Fibroblast of pulmonary artery (primary cell): ENCODE measurements at regions not wholly inside any gene's neighbourhood (a gene's known extent, or its start where the extent isn't known, plus 50 kb on each side); places are given as distances from the start of the nearest gene placed in this dataset.
A peak's percentile ranks its signal among the peaks of the same experiment; 100 is the strongest.

Source experiments
- DNase-seq: peaks from one replicate; pipeline ENCODE4 v3.0.0-alpha.2; 2010; ENCODE audit warnings: low read depth
- H3K4me3 ChIP-seq: replicated peaks from 2 replicates; pipeline ENCODE4 v1.5.1; 2011; ENCODE audit warnings: low read depth, mild to moderate bottlenecking, control low read depth, low read length, moderate library complexity
- TF ChIP-seq, protein P1 (sequence below): IDR thresholded peaks from 2 replicates; pipeline ENCODE4 v1.5.1; 2011; ENCODE audit warnings: mild to moderate bottlenecking, control low read depth, low read length, inconsistent platforms; ENCODE audit errors: missing control alignments

DNA sequence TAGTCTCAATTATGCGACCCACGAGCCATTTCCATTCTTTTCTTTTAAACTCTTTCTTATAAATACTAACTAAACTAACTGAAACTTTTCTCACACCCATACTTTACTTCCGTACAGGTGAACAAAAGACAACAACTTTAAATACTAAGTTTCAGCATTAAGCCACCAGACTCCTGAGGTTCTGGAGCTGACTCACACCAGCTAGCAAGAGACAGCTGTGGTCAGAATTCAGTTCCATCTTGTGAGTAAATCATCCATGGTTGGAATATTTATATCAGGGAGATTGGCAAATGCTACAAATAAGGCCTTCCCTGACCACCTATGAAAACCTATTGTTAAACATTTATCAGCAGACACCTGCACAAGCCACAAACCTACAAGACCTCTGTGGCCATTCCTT is 897.0 kb downstream of the EFNB2 start:
- TF ChIP-seq, protein P1, sequence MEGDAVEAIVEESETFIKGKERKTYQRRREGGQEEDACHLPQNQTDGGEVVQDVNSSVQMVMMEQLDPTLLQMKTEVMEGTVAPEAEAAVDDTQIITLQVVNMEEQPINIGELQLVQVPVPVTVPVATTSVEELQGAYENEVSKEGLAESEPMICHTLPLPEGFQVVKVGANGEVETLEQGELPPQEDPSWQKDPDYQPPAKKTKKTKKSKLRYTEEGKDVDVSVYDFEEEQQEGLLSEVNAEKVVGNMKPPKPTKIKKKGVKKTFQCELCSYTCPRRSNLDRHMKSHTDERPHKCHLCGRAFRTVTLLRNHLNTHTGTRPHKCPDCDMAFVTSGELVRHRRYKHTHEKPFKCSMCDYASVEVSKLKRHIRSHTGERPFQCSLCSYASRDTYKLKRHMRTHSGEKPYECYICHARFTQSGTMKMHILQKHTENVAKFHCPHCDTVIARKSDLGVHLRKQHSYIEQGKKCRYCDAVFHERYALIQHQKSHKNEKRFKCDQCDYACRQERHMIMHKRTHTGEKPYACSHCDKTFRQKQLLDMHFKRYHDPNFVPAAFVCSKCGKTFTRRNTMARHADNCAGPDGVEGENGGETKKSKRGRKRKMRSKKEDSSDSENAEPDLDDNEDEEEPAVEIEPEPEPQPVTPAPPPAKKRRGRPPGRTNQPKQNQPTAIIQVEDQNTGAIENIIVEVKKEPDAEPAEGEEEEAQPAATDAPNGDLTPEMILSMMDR = no peak
- DNase-seq = no peak
- H3K4me3 ChIP-seq = no peak overlapping the region

DNA sequence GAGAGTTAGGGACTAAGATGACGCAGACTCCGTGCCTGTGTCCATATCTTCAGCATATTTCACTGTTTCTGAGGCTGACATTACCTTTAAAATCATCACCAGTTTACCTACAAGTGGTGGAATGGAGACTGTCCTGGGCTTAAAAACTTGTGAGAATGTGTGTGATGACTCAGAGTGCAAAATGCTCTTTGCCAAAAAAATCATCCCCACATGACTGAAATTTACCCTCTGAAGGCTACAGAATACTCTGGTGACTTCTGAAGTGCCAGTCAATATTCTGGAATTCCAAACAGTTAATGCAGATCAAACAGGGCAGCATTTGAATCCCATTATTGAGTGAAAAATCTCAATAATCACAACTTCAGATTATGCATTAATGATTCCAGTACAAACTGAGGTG is 901.4 kb downstream of the EFNB2 start:
- no peak for DNase-seq
- no peak overlapping the region for H3K4me3 ChIP-seq
- TF ChIP-seq, protein P1 = no peak

DNA sequence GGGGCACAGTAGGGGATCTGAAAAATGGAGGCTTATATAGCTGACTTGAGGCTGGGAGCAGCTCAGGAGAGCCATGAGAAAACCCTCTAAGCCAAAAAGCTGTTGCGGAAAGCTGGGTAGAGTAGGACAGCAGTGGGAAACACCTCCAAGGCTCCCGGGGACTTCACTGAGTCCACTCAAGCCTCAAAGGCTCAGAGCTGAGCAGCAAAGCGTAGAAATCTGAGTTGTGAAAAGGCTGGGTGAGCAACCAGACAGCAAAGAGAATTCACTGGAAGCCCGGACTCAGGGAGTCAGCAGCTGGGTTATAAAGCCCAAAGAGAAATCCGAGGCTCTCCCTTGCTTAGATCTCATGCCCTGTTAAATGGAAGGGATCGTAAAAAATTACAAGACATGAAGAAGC is 905.0 kb downstream of the EFNB2 start:
- TF ChIP-seq, protein P1 = no peak
- DNase-seq = no peak
- no peak overlapping the region for H3K4me3 ChIP-seq

DNA sequence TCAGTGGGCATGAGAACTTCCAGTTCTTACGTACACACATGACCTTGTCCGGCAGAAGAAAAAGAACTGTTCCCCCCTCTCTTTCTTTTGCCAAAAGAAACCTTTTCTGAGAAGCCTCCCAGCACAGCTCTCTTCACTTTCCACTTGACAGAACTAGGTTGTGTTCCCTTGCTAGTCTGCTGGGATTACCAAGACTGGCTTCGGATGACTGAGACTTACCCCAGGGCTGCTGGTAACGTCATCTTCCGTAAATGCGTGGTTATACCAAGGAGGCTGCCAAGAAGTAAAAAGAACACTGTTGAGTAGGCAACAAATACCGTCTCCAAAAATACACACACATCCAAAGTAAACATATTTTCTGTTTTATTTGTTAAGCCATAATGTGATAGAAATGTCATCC is 908.2 kb downstream of the EFNB2 start:
- TF ChIP-seq, protein P1 = no peak
- no peak overlapping the region for H3K4me3 ChIP-seq
- DNase-seq = peak; percentile 21

DNA sequence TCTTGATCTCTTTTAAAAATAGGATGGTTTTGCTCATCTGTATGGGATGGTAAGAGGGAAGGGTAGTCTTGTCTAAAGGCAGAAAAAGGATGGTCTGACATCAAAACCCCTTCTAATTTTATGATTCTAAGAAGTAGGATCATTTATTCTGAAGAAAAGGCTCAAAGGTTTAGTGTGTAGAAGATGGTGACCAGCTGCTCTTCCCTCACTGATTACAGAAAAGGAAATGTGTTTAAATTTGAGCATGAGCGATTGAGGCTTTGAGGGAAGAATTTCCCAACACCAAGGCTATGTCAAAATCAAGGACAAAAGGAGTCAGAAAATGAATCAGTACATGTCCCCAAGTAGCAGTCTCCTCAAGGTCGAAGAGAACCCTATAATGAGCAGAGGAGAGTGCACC is 909.8 kb downstream of the EFNB2 start:
- no peak for DNase-seq
- H3K4me3 ChIP-seq = no peak overlapping the region
- TF ChIP-seq, protein P1 = no peak

DNA sequence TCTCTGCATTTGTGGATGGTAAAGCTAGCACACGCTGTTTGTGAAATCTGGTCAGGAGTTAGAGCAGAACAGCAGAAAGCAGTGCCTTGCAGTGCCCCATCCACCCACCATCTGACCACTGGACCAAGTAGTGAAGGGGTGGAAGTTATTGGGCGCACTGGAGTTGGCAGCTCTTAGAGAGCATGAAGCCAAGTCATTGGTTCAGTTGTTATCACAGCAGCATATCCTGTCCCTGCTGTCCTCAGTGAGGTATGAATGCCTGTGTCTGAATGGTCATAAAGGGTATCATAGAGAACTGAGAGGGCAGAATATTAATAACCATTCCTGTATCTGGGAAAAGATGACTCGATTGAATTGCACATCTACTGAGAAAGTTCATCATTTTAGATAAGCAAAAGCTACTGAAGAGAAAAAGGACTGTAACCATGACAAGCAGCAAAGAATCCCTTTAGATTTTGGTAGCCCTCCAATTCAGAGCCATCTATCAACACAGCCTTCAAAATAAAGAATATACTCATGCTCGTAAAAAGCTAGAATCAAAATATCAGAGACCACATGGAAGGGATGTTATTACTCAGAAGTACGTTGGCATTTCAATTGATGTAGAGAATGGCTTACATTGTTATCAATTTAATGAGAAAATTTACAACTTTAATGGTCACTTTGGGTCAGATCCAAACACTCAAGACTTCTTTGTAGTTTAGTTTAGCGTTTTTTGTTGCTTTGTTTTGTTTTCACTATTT is 919.0 kb downstream of the EFNB2 start:
- TF ChIP-seq, protein P1 = no peak
- H3K4me3 ChIP-seq = no peak overlapping the region
- no peak for DNase-seq

DNA sequence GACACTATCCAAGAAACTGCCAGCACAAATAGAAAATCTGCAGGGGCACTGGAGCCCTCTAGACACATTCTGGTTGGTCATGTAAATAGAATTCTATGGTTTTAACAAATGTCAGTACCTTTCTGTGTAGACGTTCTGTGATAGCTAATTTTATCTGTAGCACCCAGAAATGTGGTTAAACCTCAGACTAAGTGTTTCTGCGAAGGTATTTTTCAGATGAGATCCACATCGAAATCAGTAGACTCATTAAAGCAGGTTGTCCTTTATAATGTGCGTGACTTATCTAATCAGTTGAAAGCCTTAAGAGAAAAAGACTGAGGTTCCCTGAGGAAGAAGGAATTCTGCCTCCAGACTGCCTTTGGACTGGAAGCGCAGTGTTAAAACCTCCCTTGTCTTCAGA is 922.9 kb downstream of the EFNB2 start:
- TF ChIP-seq, protein P1 = no peak
- H3K4me3 ChIP-seq = no peak overlapping the region
- DNase-seq = no peak
